Stimulated activated CD8-positive, alpha-beta memory T cell treated with anti-CD3 and anti-CD28 coated beads, Interleukin-12 subunit alpha, Interleukin-12 subunit beta, amount 100 ng/mL, for 4 hours (primary cell): ENCODE measurements at regions not wholly inside any gene's neighbourhood (a gene's known extent, or its start where the extent isn't known, plus 50 kb on each side); places are given as distances from the start of the nearest gene placed in this dataset.

Source experiments
- DNase-seq: peaks from one replicate; pipeline ENCODE4 v3.0.0-alpha.2; 2020; ENCODE audit warnings: low read depth

GRCh38 chr14:98758440-98758839 is 513.6 kb downstream of the BCL11B start:
- no peak for DNase-seq

GRCh38 chr14:98761993-98762392 is 510.0 kb downstream of the BCL11B start:
- no peak for DNase-seq

DNA sequence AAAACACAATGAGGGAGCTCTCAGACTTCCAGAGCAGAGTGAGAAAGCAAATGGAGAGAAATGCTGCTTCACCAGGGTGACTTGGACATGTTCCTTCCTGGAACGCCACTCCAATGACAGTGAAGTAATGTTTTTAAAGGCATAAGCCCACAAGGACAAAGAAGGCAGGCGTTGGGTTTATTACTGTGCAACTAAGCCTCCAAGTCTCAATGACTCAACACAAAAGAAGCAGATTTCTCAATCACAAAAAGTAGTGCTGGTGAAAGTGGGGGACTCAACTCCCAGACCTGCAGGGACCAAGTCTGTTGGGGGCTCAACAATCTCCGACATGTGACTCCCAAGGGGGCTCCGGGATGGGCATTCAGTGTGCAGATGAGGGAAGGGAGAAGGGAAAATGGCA is 505.2 kb downstream of the BCL11B start:
- no peak for DNase-seq

- DNase-seq = no peak
Observed at GRCh38 chr14:98769326-98769725, 502.7 kb downstream of the BCL11B start.

DNA sequence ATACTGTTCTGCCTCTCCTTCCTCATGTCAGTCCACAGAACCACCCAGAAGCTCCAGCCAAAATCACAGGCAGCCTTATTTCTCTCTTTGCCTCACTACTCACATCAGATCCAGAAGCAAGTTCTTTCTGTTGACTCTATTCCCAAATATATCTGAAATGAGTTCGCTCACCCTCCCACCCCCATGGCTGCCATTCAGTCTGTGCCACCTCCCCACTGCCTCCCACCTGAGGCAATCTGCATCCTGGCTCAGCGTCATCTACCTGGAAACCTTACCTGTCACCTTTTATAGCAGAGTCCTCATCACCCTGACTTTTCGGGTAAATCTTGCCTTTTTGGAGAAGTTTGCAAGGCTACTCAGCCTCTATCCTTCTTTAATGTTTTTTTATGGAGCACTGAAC is 501.8 kb downstream of the BCL11B start:
- DNase-seq = no peak

DNA sequence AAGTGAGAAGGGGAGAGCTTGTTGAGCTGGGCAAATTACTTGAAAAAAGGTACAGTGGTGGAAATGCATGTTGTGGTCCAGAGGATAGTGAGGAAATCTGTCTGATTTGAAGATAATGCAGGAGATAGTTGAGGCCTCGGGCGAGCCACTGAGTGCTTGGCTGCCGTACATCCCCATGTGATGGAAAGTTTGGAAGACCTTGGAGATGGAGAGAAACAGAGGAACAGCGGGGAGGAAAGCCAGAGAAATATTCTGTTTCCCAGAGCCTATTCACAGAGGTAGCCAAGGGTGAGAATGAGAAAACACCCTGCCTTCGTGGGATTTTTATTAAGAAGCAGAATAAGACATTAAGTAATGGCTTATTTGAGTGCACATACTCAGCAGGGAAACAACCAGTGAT is 498.2 kb downstream of the BCL11B start:
- DNase-seq = no peak

DNA sequence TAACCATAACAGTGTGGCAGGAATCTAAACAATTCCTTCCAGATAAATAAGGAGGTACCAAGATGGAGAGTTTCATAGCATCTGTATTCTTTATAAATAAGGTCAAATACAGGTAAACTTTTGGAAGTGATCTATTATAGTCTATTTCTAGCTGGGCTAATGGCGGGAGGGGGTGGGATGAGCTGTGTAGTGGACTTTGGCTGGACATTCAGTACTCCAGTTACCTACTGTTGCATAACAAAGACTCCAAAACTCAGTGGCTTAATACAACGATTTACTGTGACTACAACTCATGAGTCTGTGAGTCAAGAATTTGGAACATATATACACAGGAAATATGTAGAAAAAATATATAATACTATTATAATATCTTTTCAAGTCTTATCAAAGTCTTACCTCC is 496.1 kb downstream of the BCL11B start:
- no peak for DNase-seq

DNA sequence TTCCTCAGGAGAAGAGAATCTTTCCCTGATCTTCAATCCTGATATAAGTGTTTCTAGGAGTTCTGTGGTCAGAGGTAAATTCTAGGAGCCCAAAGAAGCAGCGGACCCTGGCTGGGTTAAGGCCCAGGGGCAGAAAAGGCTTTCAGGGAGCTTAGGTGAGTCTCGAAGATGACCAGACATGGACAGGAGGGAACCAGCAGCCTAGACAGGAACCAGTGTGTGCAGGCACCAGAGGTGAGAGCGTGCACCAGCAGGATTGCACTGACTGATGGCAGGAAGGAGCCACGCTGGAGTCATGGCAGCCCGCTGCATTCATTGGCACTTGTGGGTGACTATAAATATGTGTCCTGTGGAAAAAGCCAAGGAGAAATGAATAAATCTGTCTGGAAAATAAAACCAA is 489.9 kb downstream of the BCL11B start:
- no peak for DNase-seq

GRCh38 chr14:98785578-98785977 is 486.4 kb downstream of the BCL11B start:
- DNase-seq = no peak

- DNase-seq = no peak
Observed at GRCh38 chr14:98786456-98786855, 485.5 kb downstream of the BCL11B start.

DNA sequence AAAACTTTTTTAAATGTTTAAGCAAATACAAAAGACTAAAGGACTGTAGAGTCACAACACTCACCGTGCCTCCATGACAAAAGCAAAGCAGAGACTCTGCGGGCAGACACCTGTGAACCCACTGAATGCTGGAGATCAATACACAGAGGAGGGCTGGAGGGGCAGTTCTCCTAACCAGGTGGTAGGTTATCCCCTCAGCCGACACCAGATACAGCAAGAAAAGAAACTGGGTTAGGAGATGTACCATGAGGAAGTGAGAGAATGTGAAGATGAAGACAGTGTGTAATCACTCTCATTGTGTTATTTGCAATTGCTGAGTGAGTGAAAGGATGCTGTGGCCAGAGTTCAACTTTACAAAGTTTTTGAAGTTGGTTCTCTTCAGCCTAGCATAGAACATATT is 480.3 kb downstream of the BCL11B start:
- DNase-seq = no peak

GRCh38 chr14:98792171-98792570 is 479.8 kb downstream of the BCL11B start:
- DNase-seq = no peak

- DNase-seq = no peak
Observed at GRCh38 chr14:98798099-98798498, 473.9 kb downstream of the BCL11B start.

DNA sequence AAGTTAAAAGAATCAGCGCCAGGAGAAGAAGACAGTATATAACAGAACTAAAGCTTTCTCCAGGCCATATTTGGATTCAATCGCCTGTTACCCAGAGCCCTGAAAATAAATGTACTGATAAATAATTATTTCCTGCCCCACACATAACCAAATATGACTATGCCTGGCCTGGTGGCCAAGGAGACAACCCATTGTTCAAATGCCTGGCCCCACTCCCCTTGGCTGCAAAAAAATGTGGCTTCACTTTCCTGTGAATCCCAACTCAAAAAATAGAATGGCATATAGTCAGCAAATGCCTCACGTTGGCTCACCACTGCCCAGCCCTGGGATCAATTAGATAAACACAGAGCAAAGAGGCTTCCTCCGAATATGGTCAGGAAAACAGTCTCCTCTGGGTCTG is 472.1 kb downstream of the BCL11B start:
- DNase-seq = no peak

- no peak for DNase-seq
Observed at GRCh38 chr14:98802044-98802443, 470.0 kb downstream of the BCL11B start.

- DNase-seq = no peak
Observed at GRCh38 chr14:98803196-98803595, 468.8 kb downstream of the BCL11B start.

GRCh38 chr14:98808494-98809407 is 463.2 kb downstream of the BCL11B start:
- no peak for DNase-seq

GRCh38 chr14:98816195-98816594 is 455.8 kb downstream of the BCL11B start:
- no peak for DNase-seq

- DNase-seq = no peak
Observed at GRCh38 chr14:98816720-98817119, 455.3 kb downstream of the BCL11B start.

GRCh38 chr14:98819132-98819866 is 452.7 kb downstream of the BCL11B start:
- DNase-seq = no peak

DNA sequence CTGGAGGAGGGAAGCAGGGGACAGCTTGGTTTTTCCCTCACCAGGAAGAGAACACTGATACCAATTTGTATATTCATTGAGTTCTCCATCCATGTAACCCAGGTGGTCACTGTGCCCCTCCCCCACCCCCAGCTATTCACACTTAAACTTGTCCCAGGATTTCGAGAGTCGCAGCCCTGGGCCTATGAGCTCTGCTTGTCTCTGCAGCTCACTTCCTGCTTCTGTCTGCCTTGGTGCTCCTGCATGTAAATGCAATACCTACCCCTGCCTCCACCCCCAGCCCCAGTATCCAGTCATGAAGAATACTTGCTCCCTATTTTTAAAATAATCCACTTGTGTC is 452.2 kb downstream of the BCL11B start:
- no peak for DNase-seq

DNA sequence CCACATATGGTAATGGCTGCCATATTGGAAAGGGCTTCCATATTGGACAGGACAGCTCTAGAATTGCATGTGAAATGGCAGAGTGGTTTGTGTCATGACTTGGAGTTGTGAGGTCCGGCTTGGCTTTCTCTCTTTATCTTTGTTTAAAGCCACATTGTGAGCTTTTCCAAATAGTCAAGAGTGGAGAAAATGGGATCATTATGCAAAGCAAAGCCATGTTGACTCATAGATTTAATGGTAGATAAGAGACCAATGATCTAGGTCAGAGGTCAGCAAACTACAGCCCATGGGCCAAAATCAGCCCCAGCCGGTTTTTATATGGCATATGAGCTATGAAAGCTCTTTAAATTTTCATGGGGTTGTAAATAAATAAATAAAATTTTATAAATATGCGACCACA is 449.1 kb downstream of the BCL11B start:
- no peak for DNase-seq

- DNase-seq = no peak
Observed at GRCh38 chr14:98826618-98827017, 445.4 kb downstream of the BCL11B start.

DNA sequence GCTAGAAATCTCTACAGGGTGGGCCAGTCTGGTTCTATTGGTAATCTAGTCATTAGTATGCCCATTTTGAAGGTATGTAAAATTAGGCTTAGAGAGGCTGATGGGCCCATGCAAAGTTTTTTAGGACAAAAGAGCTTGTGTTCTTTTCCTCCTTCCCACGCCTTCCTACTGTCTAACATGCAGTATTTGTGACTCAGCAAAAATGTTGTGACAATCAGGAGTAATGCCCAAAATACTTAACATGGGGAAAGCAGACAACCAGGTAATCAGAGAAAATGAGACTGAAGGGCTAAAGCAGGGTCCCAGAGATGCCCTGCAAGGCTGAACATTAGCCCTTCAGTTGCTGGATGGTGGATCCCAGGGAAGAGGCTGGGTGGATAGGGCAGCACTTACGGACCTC is 437.9 kb downstream of the BCL11B start:
- DNase-seq = no peak
